Neural cell (in vitro differentiated cells): ENCODE measurements at regions not wholly inside any gene's neighbourhood (a gene's known extent, or its start where the extent isn't known, plus 50 kb on each side); places are given as distances from the start of the nearest gene placed in this dataset.

ENCODE experiments used
- EP300 ChIP-seq: fragments of 450-650 bp; conservative IDR thresholded peaks from 2 replicates; pipeline ENCODE4 v1.6.1; 2014; ENCODE audit warnings: antibody characterized with exemption, mild to moderate bottlenecking, moderate library complexity; ENCODE audit not compliant: poor library complexity, severe bottlenecking
- EZH2 ChIP-seq: fragments of 200-600, 300-800 bp; shearing (Covaris generic), sonication (generic); IDR thresholded peaks from 2 replicates; pipeline ENCODE4 v1.6.1; 2014; ENCODE audit warnings: antibody characterized with exemption, low read length, borderline replicate concordance, mild to moderate bottlenecking; ENCODE audit not compliant: insufficient read depth, poor library complexity, severe bottlenecking
- MXI1 ChIP-seq: fragments of 450-650 bp; conservative IDR thresholded peaks from 2 replicates; pipeline ENCODE4 v1.6.1; 2014; ENCODE audit warnings: antibody characterized with exemption, mild to moderate bottlenecking; ENCODE audit not compliant: poor library complexity, severe bottlenecking
- POLR2AphosphoS5 ChIP-seq: IDR thresholded peaks from 2 replicates; pipeline ENCODE4 v1.6.1; 2012
- RAD21 ChIP-seq: fragments of 450-650 bp; conservative IDR thresholded peaks from 2 replicates; pipeline ENCODE4 v1.6.1; 2014; ENCODE audit warnings: antibody characterized with exemption, mild to moderate bottlenecking, moderate library complexity
- SMC3 ChIP-seq: fragments of 450-650 bp; conservative IDR thresholded peaks from 2 replicates; pipeline ENCODE4 v1.6.1; 2014; ENCODE audit warnings: antibody characterized with exemption, mild to moderate bottlenecking, moderate library complexity; ENCODE audit not compliant: poor library complexity
- TAF1 ChIP-seq: IDR thresholded peaks from 2 replicates; pipeline ENCODE4 v1.6.1; 2012; ENCODE audit warnings: low read depth
- TF ChIP-seq, protein P1 (sequence below): fragments of 450-650 bp; IDR thresholded peaks from 2 replicates; pipeline ENCODE4 v1.5.1; 2014; ENCODE audit warnings: antibody characterized with exemption, mild to moderate bottlenecking, moderate library complexity; ENCODE audit not compliant: poor library complexity, severe bottlenecking
- TF ChIP-seq, protein P2 (sequence below): IDR thresholded peaks from 2 replicates; pipeline ENCODE4 v1.6.1; 2012; ENCODE audit warnings: borderline replicate concordance

DNA sequence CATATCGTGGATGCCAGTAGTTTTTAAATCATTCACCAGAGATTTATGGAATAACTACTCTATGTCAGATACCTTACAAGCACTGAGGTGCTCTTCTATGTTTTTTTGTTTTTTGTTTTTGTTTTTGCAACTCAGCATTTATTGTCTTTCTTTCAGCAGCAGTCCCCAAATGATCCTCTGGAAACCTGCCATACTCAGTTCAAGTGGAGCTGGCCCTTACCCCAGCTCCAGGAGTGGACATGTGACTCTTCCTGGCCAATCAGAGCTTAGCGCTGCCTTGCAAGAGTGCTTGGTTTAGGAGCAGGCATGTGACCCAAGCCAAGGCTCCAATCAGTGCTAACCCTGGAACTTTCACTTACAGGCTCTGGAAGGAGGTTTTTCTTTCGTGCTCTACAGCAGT, 356.6 kb upstream of the ZMIZ1 start:
- no peak for TF ChIP-seq POLR2AphosphoS5
- TF ChIP-seq, protein P1, sequence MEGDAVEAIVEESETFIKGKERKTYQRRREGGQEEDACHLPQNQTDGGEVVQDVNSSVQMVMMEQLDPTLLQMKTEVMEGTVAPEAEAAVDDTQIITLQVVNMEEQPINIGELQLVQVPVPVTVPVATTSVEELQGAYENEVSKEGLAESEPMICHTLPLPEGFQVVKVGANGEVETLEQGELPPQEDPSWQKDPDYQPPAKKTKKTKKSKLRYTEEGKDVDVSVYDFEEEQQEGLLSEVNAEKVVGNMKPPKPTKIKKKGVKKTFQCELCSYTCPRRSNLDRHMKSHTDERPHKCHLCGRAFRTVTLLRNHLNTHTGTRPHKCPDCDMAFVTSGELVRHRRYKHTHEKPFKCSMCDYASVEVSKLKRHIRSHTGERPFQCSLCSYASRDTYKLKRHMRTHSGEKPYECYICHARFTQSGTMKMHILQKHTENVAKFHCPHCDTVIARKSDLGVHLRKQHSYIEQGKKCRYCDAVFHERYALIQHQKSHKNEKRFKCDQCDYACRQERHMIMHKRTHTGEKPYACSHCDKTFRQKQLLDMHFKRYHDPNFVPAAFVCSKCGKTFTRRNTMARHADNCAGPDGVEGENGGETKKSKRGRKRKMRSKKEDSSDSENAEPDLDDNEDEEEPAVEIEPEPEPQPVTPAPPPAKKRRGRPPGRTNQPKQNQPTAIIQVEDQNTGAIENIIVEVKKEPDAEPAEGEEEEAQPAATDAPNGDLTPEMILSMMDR, result no peak
- TF ChIP-seq TAF1, result no peak
- no peak for TF ChIP-seq EP300
- no peak for TF ChIP-seq EZH2
- TF ChIP-seq, protein P2, sequence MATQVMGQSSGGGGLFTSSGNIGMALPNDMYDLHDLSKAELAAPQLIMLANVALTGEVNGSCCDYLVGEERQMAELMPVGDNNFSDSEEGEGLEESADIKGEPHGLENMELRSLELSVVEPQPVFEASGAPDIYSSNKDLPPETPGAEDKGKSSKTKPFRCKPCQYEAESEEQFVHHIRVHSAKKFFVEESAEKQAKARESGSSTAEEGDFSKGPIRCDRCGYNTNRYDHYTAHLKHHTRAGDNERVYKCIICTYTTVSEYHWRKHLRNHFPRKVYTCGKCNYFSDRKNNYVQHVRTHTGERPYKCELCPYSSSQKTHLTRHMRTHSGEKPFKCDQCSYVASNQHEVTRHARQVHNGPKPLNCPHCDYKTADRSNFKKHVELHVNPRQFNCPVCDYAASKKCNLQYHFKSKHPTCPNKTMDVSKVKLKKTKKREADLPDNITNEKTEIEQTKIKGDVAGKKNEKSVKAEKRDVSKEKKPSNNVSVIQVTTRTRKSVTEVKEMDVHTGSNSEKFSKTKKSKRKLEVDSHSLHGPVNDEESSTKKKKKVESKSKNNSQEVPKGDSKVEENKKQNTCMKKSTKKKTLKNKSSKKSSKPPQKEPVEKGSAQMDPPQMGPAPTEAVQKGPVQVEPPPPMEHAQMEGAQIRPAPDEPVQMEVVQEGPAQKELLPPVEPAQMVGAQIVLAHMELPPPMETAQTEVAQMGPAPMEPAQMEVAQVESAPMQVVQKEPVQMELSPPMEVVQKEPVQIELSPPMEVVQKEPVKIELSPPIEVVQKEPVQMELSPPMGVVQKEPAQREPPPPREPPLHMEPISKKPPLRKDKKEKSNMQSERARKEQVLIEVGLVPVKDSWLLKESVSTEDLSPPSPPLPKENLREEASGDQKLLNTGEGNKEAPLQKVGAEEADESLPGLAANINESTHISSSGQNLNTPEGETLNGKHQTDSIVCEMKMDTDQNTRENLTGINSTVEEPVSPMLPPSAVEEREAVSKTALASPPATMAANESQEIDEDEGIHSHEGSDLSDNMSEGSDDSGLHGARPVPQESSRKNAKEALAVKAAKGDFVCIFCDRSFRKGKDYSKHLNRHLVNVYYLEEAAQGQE, result no peak
- no peak for TF ChIP-seq RAD21
- no peak for TF ChIP-seq SMC3
- no peak for TF ChIP-seq MXI1
